GM18511 (cell line): ENCODE measurements at regions not wholly inside any gene's neighbourhood (a gene's known extent, or its start where the extent isn't known, plus 50 kb on each side); places are given as distances from the start of the nearest gene placed in this dataset.
"Not testable (repeated sequence)": the region's sequence is repeated elsewhere in the genome, so short reads cannot be mapped to it uniquely, and the experiment has no call there.

ENCODE experiments used
- ATAC-seq: cut with Tn5 transposase; IDR thresholded peaks from one replicate; pipeline ENCODE4 v1.9.1; 2021; ENCODE audit warnings: mild to moderate bottlenecking, moderate library complexity; ENCODE audit not compliant: unreplicated experiment

- no peak for ATAC-seq
Observed at GRCh38 chrX:40530509-40530908, 50.3 kb upstream of the ATP6AP2 start.

- no peak for ATAC-seq
Observed at GRCh38 chrX:40527543-40527942, 53.2 kb upstream of the ATP6AP2 start.

- ATAC-seq = no peak
Observed at GRCh38 chrX:40526412-40526811, 54.4 kb upstream of the ATP6AP2 start.

DNA sequence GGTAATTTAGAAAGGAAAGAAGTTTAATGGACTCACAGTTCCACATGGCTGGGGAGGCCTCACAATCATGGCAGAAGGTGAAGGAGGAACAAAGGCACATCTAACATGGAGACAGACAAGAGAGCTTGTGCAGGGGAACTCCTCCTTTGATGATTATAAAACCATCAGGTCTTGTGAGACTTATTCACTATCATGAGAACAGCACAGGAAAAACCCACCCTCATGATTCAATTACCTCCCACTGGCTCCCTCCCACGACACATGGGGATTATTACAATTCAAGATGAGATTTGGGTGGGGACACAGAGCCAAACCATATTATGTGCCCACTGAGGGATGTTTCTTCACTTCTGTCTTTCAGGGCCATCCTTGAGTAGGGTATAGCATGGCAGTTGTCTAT lies 54.9 kb upstream of the ATP6AP2 start:
- not testable (repeated sequence) for ATAC-seq

DNA sequence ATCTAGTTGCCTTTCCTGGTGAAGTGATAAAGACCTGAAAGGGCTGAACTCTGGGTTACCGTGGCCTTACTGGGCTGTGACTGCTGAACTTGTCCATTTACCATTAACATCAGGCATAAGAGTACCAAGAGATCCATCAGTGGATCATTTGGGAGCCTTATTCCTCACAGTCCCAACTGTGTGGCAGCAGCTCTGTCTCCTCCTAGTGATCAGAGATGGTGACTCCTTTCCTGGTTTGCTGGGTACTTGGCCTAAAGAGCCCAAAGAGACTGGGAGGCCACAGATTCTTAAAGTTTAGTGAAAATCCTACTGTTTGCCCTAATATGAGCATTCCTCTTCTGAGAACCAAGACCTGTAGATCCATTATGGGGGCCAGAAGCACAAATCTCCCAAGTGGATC lies 56.3 kb upstream of the ATP6AP2 start:
- ATAC-seq = no peak

DNA sequence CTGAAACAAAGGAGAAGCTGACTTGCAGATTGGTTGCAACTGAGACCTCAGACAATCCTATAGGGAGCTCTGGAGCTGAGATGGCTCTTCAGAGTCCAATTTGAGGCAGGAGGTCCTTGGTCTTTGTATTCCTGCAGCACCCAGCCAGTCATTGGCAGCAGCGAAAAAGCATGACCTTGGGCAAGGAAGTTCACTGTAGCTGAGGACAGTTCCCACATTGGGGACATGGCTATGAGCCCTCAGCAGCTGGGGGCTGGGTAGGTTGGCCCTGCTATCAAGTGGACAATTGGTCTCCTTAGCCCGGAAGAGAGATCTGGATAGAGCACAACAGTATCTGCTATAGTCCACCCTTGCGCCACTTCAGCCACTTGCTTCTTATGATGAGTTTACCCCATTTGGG lies 56.9 kb upstream of the ATP6AP2 start:
- no peak for ATAC-seq

- no peak for ATAC-seq
Observed at GRCh38 chrX:40521868-40522450, 58.8 kb upstream of the ATP6AP2 start.

- no peak for ATAC-seq
Observed at GRCh38 chrX:40514376-40514775, 66.4 kb upstream of the ATP6AP2 start.

- no peak for ATAC-seq
Observed at GRCh38 chrX:40513835-40514234, 66.9 kb upstream of the ATP6AP2 start.

- ATAC-seq = no peak
Observed at GRCh38 chrX:40513012-40513411, 67.8 kb upstream of the ATP6AP2 start.

- no peak for ATAC-seq
Observed at GRCh38 chrX:40511258-40511657, 69.5 kb upstream of the ATP6AP2 start.

GRCh38 chrX:40508560-40508959 lies 72.2 kb upstream of the ATP6AP2 start:
- ATAC-seq = no peak

- no peak for ATAC-seq
Observed at GRCh38 chrX:40506201-40506985, 74.4 kb upstream of the ATP6AP2 start.

- ATAC-seq = no peak
Observed at GRCh38 chrX:40504801-40505605, 75.8 kb upstream of the ATP6AP2 start.

DNA sequence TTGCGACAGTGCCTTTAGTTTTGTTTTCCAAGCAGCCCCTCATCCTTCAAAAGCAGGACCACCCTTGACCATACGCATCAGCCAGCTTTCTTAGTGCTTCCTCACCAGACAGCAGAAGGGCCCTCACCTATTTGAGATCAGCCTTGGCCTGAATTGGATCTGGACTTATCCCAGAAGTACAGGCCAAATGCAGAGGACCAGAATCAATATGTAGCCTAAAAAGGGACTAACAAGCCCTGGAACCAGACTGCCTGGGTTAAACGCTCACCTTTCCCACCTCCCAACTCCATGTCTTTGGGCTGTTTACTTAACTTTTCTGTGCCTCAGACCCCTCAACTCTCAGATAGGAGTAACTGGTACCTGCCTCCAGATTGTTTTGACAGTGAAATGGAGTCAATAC lies 77.7 kb upstream of the ATP6AP2 start:
- no peak for ATAC-seq

- ATAC-seq = no peak
Observed at GRCh38 chrX:40502688-40503087, 78.1 kb upstream of the ATP6AP2 start.

- ATAC-seq = no peak
Observed at GRCh38 chrX:40501164-40501855, 79.5 kb upstream of the ATP6AP2 start.

GRCh38 chrX:40496728-40497127 lies 84.0 kb upstream of the ATP6AP2 start:
- ATAC-seq = no peak

DNA sequence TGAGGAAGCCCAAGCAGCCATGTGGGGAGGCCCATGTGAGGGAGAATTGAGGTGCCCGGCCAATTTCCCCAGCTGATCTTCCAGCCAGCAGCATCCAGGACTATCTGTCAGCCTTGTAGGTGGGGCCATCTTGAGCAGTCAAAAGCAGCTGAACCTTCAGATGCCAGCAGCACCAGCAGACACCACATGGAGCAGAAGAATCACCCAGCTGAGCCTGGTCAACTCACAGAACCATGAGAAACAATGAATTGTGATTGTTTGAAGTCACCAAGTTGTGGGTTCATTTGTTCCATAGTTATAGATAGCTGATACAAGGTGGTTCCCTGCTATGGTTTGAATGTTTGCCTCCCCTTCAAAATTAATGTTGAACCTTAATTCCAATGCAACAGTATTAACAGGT lies 85.1 kb upstream of the ATP6AP2 start:
- no peak for ATAC-seq

- ATAC-seq = no peak
Observed at GRCh38 chrX:40494005-40494404, 86.8 kb upstream of the ATP6AP2 start.

- ATAC-seq = no peak
Observed at GRCh38 chrX:40488296-40488695, 92.5 kb upstream of the ATP6AP2 start.
